ENCODE measurements at regions not wholly inside any gene's neighbourhood (a gene's known extent, or its start where the extent isn't known, plus 50 kb on each side); places are given as distances from the start of the nearest gene placed in this dataset.

DNA sequence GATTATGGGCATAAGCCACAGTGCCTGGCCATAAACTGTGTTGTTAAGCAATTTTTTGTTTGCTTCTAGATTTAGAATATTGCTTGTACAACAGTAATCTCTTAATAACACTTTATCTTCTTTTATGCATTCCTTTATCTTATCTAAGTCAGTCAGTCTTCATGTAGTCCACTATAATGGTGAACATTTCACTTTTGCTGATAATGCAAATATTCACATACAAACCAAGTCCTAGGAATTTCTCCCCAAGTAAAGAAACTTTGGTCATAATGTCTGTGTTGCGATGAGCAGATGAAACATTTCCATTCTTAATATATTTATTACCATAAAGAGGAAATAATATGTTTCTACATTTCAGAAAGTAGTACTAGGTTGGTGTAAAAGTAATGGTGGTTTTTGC is 765.8 kb upstream of the ARRDC4 start:
- TF ChIP-seq, protein P1, sequence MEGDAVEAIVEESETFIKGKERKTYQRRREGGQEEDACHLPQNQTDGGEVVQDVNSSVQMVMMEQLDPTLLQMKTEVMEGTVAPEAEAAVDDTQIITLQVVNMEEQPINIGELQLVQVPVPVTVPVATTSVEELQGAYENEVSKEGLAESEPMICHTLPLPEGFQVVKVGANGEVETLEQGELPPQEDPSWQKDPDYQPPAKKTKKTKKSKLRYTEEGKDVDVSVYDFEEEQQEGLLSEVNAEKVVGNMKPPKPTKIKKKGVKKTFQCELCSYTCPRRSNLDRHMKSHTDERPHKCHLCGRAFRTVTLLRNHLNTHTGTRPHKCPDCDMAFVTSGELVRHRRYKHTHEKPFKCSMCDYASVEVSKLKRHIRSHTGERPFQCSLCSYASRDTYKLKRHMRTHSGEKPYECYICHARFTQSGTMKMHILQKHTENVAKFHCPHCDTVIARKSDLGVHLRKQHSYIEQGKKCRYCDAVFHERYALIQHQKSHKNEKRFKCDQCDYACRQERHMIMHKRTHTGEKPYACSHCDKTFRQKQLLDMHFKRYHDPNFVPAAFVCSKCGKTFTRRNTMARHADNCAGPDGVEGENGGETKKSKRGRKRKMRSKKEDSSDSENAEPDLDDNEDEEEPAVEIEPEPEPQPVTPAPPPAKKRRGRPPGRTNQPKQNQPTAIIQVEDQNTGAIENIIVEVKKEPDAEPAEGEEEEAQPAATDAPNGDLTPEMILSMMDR (conservative IDR thresholded peaks at IDR 0.05; ENCODE audit: low read depth, low read length): no peak
- TF ChIP-seq, protein P2, sequence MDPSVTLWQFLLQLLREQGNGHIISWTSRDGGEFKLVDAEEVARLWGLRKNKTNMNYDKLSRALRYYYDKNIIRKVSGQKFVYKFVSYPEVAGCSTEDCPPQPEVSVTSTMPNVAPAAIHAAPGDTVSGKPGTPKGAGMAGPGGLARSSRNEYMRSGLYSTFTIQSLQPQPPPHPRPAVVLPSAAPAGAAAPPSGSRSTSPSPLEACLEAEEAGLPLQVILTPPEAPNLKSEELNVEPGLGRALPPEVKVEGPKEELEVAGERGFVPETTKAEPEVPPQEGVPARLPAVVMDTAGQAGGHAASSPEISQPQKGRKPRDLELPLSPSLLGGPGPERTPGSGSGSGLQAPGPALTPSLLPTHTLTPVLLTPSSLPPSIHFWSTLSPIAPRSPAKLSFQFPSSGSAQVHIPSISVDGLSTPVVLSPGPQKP (IDR thresholded peaks at IDR 0.05; ENCODE audit: borderline replicate concordance, low read depth, low read length): no peak
- TF ChIP-seq SMC3 (IDR thresholded peaks at IDR 0.05; ENCODE audit: low read depth, low read length) (no peak), RFX5 (IDR thresholded peaks at IDR 0.05; ENCODE audit: low read depth, low read length) (no peak), CHD1 (IDR thresholded peaks at IDR 0.05; ENCODE audit: low read depth, low read length) (no peak), POLR2A (IDR thresholded peaks at IDR 0.05; ENCODE audit: low read depth, low read length) (no peak), CEBPB (IDR thresholded peaks at IDR 0.05; ENCODE audit: low read depth, low read length) (no peak), MXI1 (IDR thresholded peaks at IDR 0.05; ENCODE audit: borderline replicate concordance, low read depth, low read length) (no peak), RAD21 (IDR thresholded peaks at IDR 0.05; ENCODE audit: low read length) (no peak), RCOR1 (IDR thresholded peaks at IDR 0.05; ENCODE audit: insufficient replicate concordance, low read length) (no peak)
- TF ChIP-seq, protein P3, sequence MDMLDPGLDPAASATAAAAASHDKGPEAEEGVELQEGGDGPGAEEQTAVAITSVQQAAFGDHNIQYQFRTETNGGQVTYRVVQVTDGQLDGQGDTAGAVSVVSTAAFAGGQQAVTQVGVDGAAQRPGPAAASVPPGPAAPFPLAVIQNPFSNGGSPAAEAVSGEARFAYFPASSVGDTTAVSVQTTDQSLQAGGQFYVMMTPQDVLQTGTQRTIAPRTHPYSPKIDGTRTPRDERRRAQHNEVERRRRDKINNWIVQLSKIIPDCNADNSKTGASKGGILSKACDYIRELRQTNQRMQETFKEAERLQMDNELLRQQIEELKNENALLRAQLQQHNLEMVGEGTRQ (IDR thresholded peaks at IDR 0.05; ENCODE audit: low read depth, low read length): no peak

Data from IMR-90 (cell line).